Suprapubic skin (tissue), 3 donors: ENCODE measurements at regions not wholly inside any gene's neighbourhood (a gene's known extent, or its start where the extent isn't known, plus 50 kb on each side); places are given as distances from the start of the nearest gene placed in this dataset.

Experiments used
- CTCF ChIP-seq, 2 donors: fragments of 200-600 bp in 1 of 2; fragments of 450-650 bp in 1 of 2; sonication (generic) in 1 of 2; IDR thresholded peaks; one replicate each; pipeline ENCODE4 v1.5.1; 2016 to 2019; ENCODE audit warnings: antibody characterized with exemption in 2 of 2, mild to moderate bottlenecking in 1 of 2, moderate library complexity in 1 of 2
- EP300 ChIP-seq: sonication (generic); formaldehyde crosslinking; IDR thresholded peaks from one replicate; pipeline ENCODE4 v1.6.1; 2017; ENCODE audit warnings: antibody characterized with exemption
- POLR2A ChIP-seq, 2 donors: fragments of 450-650 bp; IDR thresholded peaks; one replicate each; pipeline ENCODE4 v1.6.1; 2017; ENCODE audit warnings: antibody characterized with exemption in 2 of 2, mild to moderate bottlenecking in 2 of 2, moderate library complexity in 2 of 2

DNA sequence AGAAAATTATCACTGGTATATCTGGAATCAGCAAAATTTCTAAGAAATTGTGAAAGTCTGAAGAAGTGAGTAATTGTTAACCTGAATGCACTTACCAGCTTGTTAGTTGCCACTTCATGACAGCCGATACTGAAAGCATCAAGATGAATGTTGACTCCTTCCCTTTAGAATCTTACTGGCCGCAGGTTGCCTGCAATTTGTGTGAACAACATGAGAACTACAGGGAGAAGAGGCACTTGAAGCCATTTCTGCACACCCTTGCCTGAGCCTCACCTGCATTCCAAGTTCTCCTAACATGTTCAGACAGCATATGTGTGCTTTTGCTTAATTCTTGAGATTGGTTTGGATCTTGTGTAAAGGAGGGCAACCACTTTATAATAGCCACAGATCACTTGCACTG is 59.2 kb upstream of the SSX2IP start:
- no peak for TF ChIP-seq POLR2A (IDR thresholded peaks at IDR 0.05)
- TF ChIP-seq CTCF (IDR thresholded peaks at IDR 0.05) = no peak
- TF ChIP-seq EP300 = no peak
